ENCODE measurements at regions not wholly inside any gene's neighbourhood (a gene's known extent, or its start where the extent isn't known, plus 50 kb on each side); places are given as distances from the start of the nearest gene placed in this dataset.

DNA sequence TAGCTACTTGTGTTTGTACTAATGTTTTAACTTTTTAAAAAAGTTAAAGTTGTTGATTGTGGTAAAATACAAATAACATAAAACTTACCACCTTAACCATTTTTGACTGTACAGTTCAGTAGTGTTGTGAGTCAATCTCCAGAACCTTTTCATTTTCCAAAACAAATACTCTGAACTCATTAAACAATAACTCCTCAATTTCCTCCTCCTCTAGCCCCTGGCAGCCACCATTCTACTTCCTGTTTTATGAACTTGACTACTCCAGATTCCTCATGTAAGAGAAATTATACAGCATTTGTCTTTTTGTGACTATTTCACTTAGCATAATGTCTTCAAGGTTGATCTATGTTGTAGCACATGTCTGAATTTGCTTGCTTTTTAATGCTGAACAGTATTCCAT lies 299.1 kb upstream of the AMIGO2 start:
- no peak overlapping the region for H3K27ac Mint-ChIP-seq
- ATAC-seq (no peak), DNase-seq (ENCODE audit: low spot score) (no peak)
- TF ChIP-seq, protein P1, sequence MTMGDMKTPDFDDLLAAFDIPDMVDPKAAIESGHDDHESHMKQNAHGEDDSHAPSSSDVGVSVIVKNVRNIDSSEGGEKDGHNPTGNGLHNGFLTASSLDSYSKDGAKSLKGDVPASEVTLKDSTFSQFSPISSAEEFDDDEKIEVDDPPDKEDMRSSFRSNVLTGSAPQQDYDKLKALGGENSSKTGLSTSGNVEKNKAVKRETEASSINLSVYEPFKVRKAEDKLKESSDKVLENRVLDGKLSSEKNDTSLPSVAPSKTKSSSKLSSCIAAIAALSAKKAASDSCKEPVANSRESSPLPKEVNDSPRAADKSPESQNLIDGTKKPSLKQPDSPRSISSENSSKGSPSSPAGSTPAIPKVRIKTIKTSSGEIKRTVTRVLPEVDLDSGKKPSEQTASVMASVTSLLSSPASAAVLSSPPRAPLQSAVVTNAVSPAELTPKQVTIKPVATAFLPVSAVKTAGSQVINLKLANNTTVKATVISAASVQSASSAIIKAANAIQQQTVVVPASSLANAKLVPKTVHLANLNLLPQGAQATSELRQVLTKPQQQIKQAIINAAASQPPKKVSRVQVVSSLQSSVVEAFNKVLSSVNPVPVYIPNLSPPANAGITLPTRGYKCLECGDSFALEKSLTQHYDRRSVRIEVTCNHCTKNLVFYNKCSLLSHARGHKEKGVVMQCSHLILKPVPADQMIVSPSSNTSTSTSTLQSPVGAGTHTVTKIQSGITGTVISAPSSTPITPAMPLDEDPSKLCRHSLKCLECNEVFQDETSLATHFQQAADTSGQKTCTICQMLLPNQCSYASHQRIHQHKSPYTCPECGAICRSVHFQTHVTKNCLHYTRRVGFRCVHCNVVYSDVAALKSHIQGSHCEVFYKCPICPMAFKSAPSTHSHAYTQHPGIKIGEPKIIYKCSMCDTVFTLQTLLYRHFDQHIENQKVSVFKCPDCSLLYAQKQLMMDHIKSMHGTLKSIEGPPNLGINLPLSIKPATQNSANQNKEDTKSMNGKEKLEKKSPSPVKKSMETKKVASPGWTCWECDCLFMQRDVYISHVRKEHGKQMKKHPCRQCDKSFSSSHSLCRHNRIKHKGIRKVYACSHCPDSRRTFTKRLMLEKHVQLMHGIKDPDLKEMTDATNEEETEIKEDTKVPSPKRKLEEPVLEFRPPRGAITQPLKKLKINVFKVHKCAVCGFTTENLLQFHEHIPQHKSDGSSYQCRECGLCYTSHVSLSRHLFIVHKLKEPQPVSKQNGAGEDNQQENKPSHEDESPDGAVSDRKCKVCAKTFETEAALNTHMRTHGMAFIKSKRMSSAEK (CRISPR knock-in tag; IDR thresholded peaks at IDR 0.05; ENCODE audit: borderline replicate concordance): no peak
- TF ChIP-seq, protein P2, sequence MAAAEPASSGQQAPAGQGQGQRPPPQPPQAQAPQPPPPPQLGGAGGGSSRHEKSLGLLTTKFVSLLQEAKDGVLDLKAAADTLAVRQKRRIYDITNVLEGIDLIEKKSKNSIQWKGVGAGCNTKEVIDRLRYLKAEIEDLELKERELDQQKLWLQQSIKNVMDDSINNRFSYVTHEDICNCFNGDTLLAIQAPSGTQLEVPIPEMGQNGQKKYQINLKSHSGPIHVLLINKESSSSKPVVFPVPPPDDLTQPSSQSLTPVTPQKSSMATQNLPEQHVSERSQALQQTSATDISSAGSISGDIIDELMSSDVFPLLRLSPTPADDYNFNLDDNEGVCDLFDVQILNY (CRISPR knock-in tag; IDR thresholded peaks at IDR 0.05): no peak
- no peak for TF ChIP-seq SMAD4 (CRISPR knock-in tag; IDR thresholded peaks at IDR 0.05)
- H3K4me1 Mint-ChIP-seq: peaks cover 1% of the 10 kb centered on the region
- peaks cover 8% of the 10 kb centered on the region for H3K9me3 Mint-ChIP-seq
- ChIA-PET POLR2A (no interaction called here), CTCF (no interaction called here)
- H3K36me3 Mint-ChIP-seq: peaks cover 4% of the 10 kb centered on the region; the same call in 1 of the 2 replicates
- H3K27me3 Mint-ChIP-seq (ENCODE audit: low read depth): no peaks in the 10 kb centered on the region
- H3K4me3 Mint-ChIP-seq: no peak overlapping the region

DNA sequence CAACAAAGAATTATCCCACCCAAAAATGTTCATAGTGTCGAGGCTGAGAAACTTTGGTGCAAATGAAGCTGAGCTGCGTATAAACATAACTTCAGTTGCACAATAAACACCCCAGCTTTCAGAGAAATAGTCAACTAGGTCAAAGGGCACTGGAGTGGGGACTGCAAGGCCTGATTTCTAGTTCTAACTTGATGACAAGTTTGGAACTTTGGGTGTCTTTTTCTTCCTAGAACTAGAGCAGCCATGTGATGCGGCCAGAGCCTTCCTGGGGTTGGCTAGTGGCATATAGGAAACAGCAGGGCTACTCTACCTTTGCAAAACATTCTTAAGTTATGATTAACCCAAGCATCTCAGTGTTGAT lies 298.4 kb upstream of the AMIGO2 start:
- ChIA-PET CTCF (no interaction called here), POLR2A (no interaction called here)
- Mint-ChIP-seq H3K36me3 (peaks cover 4% of the 10 kb centered on the region; the same call in 1 of the 2 replicates), H3K9me3 (peaks cover 8% of the 10 kb centered on the region), H3K4me3 (no peak overlapping the region), H3K27me3 (ENCODE audit: low read depth) (no peaks in the 10 kb centered on the region), H3K27ac (no peak overlapping the region), H3K4me1 (no peaks in the 10 kb centered on the region)
- ATAC-seq (no peak), DNase-seq (ENCODE audit: low spot score) (no peak)
- TF ChIP-seq, protein P3, sequence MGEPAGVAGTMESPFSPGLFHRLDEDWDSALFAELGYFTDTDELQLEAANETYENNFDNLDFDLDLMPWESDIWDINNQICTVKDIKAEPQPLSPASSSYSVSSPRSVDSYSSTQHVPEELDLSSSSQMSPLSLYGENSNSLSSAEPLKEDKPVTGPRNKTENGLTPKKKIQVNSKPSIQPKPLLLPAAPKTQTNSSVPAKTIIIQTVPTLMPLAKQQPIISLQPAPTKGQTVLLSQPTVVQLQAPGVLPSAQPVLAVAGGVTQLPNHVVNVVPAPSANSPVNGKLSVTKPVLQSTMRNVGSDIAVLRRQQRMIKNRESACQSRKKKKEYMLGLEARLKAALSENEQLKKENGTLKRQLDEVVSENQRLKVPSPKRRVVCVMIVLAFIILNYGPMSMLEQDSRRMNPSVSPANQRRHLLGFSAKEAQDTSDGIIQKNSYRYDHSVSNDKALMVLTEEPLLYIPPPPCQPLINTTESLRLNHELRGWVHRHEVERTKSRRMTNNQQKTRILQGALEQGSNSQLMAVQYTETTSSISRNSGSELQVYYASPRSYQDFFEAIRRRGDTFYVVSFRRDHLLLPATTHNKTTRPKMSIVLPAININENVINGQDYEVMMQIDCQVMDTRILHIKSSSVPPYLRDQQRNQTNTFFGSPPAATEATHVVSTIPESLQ (CRISPR knock-in tag; IDR thresholded peaks at IDR 0.05): no peak
- TF ChIP-seq ZNF121 (CRISPR knock-in tag; IDR thresholded peaks at IDR 0.05) (no peak), EMX1 (CRISPR knock-in tag; IDR thresholded peaks at IDR 0.05) (no peak), JUN (CRISPR knock-in tag; IDR thresholded peaks at IDR 0.05) (no peak), NFE2L1 (CRISPR knock-in tag; IDR thresholded peaks at IDR 0.05) (no peak), TEAD1 (CRISPR knock-in tag; IDR thresholded peaks at IDR 0.05) (no peak), ZNF423 (CRISPR knock-in tag; IDR thresholded peaks at IDR 0.05) (no peak), OVOL2 (CRISPR knock-in tag; IDR thresholded peaks at IDR 0.05; ENCODE audit: borderline replicate concordance) (no peak), FOXJ3 (CRISPR knock-in tag; IDR thresholded peaks at IDR 0.05; ENCODE audit: borderline replicate concordance) (no peak), NR3C1 (CRISPR knock-in tag; conservative IDR thresholded peaks at IDR 0.05; ENCODE audit: low read depth) (no peak), JAZF1 (CRISPR knock-in tag; IDR thresholded peaks at IDR 0.05) (no peak), TCF7 (CRISPR knock-in tag; IDR thresholded peaks at IDR 0.05; ENCODE audit: low read depth) (no peak), GABPB1 (CRISPR knock-in tag; IDR thresholded peaks at IDR 0.05) (no peak), SOX15 (CRISPR knock-in tag; IDR thresholded peaks at IDR 0.05) (no peak), NR1H2 (CRISPR knock-in tag; IDR thresholded peaks at IDR 0.05) (no peak)
- TF ChIP-seq, protein P4, sequence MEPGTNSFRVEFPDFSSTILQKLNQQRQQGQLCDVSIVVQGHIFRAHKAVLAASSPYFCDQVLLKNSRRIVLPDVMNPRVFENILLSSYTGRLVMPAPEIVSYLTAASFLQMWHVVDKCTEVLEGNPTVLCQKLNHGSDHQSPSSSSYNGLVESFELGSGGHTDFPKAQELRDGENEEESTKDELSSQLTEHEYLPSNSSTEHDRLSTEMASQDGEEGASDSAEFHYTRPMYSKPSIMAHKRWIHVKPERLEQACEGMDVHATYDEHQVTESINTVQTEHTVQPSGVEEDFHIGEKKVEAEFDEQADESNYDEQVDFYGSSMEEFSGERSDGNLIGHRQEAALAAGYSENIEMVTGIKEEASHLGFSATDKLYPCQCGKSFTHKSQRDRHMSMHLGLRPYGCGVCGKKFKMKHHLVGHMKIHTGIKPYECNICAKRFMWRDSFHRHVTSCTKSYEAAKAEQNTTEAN (CRISPR knock-in tag; IDR thresholded peaks at IDR 0.05): no peak
- TF ChIP-seq, protein P5, sequence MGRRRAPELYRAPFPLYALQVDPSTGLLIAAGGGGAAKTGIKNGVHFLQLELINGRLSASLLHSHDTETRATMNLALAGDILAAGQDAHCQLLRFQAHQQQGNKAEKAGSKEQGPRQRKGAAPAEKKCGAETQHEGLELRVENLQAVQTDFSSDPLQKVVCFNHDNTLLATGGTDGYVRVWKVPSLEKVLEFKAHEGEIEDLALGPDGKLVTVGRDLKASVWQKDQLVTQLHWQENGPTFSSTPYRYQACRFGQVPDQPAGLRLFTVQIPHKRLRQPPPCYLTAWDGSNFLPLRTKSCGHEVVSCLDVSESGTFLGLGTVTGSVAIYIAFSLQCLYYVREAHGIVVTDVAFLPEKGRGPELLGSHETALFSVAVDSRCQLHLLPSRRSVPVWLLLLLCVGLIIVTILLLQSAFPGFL (CRISPR knock-in tag; IDR thresholded peaks at IDR 0.05; ENCODE audit: borderline replicate concordance): no peak
- TF ChIP-seq, protein P6, sequence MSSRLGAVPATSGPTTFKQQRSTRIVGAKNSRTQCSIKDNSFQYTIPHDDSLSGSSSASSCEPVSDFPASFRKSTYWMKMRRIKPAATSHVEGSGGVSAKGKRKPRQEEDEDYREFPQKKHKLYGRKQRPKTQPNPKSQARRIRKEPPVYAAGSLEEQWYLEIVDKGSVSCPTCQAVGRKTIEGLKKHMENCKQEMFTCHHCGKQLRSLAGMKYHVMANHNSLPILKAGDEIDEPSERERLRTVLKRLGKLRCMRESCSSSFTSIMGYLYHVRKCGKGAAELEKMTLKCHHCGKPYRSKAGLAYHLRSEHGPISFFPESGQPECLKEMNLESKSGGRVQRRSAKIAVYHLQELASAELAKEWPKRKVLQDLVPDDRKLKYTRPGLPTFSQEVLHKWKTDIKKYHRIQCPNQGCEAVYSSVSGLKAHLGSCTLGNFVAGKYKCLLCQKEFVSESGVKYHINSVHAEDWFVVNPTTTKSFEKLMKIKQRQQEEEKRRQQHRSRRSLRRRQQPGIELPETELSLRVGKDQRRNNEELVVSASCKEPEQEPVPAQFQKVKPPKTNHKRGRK (CRISPR knock-in tag; IDR thresholded peaks at IDR 0.05; ENCODE audit: borderline replicate concordance): no peak
- TF ChIP-seq, protein P7, sequence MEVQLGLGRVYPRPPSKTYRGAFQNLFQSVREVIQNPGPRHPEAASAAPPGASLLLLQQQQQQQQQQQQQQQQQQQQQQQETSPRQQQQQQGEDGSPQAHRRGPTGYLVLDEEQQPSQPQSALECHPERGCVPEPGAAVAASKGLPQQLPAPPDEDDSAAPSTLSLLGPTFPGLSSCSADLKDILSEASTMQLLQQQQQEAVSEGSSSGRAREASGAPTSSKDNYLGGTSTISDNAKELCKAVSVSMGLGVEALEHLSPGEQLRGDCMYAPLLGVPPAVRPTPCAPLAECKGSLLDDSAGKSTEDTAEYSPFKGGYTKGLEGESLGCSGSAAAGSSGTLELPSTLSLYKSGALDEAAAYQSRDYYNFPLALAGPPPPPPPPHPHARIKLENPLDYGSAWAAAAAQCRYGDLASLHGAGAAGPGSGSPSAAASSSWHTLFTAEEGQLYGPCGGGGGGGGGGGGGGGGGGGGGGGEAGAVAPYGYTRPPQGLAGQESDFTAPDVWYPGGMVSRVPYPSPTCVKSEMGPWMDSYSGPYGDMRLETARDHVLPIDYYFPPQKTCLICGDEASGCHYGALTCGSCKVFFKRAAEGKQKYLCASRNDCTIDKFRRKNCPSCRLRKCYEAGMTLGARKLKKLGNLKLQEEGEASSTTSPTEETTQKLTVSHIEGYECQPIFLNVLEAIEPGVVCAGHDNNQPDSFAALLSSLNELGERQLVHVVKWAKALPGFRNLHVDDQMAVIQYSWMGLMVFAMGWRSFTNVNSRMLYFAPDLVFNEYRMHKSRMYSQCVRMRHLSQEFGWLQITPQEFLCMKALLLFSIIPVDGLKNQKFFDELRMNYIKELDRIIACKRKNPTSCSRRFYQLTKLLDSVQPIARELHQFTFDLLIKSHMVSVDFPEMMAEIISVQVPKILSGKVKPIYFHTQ (CRISPR knock-in tag; IDR thresholded peaks at IDR 0.05): no peak
- TF ChIP-seq, protein P8, sequence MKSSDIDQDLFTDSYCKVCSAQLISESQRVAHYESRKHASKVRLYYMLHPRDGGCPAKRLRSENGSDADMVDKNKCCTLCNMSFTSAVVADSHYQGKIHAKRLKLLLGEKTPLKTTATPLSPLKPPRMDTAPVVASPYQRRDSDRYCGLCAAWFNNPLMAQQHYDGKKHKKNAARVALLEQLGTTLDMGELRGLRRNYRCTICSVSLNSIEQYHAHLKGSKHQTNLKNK (CRISPR knock-in tag; IDR thresholded peaks at IDR 0.05): no peak

Data from WTC11 (cell line).